ENCODE measurements at regions not wholly inside any gene's neighbourhood (a gene's known extent, or its start where the extent isn't known, plus 50 kb on each side); places are given as distances from the start of the nearest gene placed in this dataset.
"Not testable (repeated sequence)": the region's sequence is repeated elsewhere in the genome, so short reads cannot be mapped to it uniquely, and the experiment has no call there.

DNA sequence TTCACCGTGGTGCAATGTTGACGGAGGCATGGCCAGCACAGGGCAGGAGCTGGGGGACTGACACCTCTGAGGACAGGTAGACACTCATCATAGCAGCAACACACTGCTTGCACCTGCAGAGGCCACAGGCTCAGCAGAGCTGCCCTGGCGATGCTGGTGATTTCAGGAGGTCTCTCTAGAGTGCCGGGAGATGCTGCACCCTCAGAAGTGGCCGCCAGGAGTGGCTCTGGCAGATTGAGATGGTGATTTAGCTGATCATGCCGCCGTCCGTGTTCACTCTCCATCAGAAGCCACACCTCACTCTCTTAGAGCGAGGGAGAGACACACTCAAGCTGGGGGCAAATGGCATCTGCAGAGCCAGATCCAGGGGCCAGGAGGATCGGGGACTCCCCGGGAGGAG is 244.6 kb upstream of the SGCG start:
- TF ChIP-seq, protein P1, sequence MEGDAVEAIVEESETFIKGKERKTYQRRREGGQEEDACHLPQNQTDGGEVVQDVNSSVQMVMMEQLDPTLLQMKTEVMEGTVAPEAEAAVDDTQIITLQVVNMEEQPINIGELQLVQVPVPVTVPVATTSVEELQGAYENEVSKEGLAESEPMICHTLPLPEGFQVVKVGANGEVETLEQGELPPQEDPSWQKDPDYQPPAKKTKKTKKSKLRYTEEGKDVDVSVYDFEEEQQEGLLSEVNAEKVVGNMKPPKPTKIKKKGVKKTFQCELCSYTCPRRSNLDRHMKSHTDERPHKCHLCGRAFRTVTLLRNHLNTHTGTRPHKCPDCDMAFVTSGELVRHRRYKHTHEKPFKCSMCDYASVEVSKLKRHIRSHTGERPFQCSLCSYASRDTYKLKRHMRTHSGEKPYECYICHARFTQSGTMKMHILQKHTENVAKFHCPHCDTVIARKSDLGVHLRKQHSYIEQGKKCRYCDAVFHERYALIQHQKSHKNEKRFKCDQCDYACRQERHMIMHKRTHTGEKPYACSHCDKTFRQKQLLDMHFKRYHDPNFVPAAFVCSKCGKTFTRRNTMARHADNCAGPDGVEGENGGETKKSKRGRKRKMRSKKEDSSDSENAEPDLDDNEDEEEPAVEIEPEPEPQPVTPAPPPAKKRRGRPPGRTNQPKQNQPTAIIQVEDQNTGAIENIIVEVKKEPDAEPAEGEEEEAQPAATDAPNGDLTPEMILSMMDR (IDR thresholded peaks at IDR 0.05; ENCODE audit: control insufficient read depth, extremely low read depth, insufficient read depth), result no peak
- H3K4me3 ChIP-seq (ENCODE audit: low read depth, low read length), result no peak overlapping the region
- DNase-seq (ENCODE audit: low read depth), result no peak

DNA sequence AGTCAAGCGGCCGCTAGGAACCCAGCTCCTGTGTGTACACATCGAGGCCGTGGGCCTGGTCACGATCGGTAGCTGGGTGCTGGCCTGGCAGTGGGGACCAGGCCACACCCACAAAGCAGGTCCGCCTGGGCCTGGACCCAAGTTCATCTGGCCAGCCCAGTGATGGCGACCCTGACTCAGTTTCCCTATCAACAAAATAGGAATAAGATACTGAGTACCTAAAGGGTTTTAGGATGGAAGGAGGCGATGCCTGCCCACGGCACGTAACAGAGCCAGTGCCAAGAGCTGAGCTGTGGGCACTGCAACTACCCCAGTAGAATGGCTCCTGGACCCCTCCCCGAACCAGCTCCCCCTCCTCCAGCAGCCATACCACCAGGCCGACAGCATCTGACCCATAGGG is 243.5 kb upstream of the SGCG start:
- no peak for DNase-seq (ENCODE audit: low read depth)
- TF ChIP-seq, protein P1 (IDR thresholded peaks at IDR 0.05; ENCODE audit: control insufficient read depth, extremely low read depth, insufficient read depth), result no peak
- no peak overlapping the region for H3K4me3 ChIP-seq (ENCODE audit: low read depth, low read length)

DNA sequence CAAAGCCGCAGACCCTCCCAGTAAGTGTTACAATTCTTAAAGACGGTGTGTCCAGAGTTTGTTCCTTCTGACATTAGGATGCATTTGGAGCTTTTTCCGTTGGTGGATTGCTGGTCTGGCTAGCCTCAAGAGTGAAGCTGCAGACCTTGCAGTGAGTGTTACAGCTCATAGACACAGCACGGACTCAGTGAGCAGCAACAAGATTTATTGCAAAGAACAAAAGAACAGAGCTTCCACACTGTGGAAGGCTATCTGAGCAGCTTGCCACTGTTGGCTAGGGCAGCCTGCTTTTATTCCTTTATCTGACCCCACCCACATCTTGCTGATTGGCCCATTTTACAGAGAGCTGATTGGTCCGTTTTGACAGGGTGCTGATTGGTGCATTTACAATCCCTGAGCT is 242.8 kb upstream of the SGCG start:
- H3K4me3 ChIP-seq (ENCODE audit: low read depth, low read length), result no peak overlapping the region
- TF ChIP-seq, protein P1 (IDR thresholded peaks at IDR 0.05; ENCODE audit: control insufficient read depth, extremely low read depth, insufficient read depth), result no peak
- DNase-seq (ENCODE audit: low read depth), result no peak

DNA sequence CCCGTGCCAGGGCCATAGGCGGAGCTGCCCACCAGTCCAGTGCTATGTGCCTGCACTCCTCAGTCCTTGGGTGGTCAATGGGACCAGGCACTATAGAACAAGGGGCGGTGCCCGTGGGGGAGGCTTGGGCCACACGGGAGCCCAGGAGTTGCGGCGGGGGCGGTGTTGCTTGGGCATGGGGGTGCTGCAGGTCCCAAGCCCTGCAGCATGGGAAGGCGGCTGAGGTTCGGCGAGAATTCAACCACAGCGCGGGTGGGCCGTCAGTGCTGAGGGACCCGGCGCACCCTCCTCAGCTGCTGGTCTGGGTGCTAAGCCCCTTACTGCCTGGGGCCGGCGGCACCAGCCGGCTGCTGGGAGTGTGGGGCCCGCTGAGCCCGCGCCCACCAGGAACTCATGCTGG is 242.2 kb upstream of the SGCG start:
- H3K4me3 ChIP-seq (ENCODE audit: low read depth, low read length), result no peak overlapping the region
- TF ChIP-seq, protein P1 (IDR thresholded peaks at IDR 0.05; ENCODE audit: control insufficient read depth, extremely low read depth, insufficient read depth), result no peak
- no peak for DNase-seq (ENCODE audit: low read depth)

DNA sequence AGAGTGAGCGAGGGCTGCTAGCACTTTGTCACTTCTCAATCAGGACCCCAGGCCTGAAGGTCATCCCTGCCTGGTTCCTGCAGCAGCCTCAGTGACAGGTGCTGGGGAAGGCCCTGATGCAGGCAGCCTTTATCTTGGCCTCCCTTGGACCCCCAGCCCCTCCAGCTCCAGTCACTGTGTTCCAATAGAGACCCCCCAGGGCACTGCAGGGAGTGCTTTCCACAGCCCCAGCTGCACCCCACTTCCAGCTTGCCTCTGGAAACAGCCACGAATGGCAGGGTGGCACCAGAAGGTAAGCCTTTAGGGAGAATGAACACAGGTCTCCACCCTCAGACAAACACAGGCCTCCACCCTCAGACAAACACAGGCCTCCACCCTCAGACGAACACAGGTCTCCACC is 241.6 kb upstream of the SGCG start:
- TF ChIP-seq, protein P1 (IDR thresholded peaks at IDR 0.05; ENCODE audit: control insufficient read depth, extremely low read depth, insufficient read depth), result no peak
- no peak for DNase-seq (ENCODE audit: low read depth)
- H3K4me3 ChIP-seq (ENCODE audit: low read depth, low read length), result no peak overlapping the region

DNA sequence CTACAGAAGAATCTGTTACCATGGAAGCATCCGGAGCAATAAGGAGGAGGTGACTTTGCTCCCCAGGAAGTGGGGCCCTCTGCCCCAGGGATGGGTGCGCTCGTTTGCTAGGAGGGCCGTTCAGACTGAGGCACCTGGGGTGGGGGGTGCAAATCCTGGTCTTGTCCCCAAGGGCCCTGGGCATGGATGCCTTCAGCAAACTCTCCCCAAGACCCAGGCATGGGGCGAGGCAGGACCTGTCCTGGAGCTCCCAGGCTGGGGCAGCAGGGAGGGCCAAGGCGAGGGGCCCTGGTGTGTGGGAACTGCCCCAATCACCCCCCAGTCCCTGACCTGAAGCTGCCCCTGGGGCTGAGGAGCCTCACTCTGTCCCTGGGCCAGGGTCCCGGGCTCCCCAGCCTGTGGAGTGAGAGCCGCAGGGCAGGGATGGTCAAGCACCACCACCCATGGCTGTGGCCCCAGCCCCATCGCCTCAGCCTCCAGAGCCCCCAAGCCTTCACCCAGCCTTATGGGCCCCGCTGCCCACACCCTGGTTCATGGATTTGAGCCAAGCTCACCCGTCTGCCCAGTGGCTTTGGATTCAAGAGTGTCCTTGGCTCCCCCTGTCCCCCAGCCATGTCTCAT is 240.6 kb upstream of the SGCG start:
- no peak for DNase-seq (ENCODE audit: low read depth)
- H3K4me3 ChIP-seq (ENCODE audit: low read depth, low read length), result no peak overlapping the region
- TF ChIP-seq, protein P1 (IDR thresholded peaks at IDR 0.05; ENCODE audit: control insufficient read depth, extremely low read depth, insufficient read depth), result no peak

DNA sequence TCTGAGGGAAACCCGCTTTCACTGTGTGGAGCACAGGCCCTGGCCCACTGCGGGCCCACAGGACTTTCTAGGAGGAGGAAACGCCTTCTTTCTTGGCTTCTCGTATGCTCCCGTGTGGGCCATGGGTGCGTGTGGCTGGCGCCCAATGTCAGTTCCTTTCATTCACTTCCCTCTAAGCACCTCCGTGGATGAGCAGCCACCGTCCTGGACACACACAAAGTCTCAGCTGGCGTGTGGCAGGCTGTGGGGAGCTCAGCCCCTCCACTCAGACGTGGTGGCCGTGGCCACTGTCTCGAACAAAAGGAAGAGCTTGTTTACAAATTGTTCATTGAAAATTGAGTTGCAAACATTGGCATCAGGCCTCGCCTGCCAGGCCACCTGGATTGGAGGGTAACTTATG is 240.0 kb upstream of the SGCG start:
- TF ChIP-seq, protein P1 (IDR thresholded peaks at IDR 0.05; ENCODE audit: control insufficient read depth, extremely low read depth, insufficient read depth), result no peak
- DNase-seq (ENCODE audit: low read depth), result no peak
- no peak overlapping the region for H3K4me3 ChIP-seq (ENCODE audit: low read depth, low read length)

DNA sequence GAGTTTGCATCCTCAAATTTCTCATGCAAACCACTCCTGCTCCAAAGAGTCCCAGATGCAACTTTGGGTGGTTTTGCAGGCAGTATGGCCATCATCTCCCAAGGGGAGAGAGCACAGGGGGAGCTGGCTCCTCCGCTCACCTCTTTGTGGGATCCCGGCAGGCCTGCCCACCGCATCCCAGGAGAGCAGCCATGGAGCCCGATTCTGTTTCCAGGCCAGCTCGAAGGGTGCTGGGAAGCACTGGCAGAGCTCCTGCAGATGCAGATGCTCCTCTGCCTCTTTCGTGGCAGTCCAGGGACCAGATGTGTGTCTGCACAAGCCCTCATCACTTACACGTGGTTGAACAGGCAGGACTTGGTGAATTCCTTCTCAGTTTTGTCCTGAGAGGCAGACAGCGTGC is 239.3 kb upstream of the SGCG start:
- not testable (repeated sequence) for DNase-seq (ENCODE audit: low read depth); H3K4me3 ChIP-seq (ENCODE audit: low read depth, low read length)

DNA sequence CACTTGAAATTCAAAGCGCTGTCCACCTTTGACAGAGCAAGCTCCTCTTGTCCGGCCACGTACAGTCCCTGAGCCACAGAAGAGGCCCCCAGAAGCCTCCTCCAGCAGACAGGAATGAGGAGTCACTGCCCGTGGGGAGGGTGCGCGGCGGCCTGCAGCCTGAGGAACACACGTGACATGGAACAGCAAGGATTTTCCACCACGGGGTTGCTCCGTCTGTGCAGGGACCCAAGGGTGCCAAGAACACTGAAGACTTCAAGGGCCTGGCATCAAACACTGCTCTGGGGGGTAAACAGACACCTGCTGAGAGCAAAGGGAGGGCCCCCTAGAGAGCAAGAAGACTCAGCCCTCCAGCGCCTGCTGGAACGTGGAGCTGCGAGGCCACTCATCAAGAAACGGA is 237.9 kb upstream of the SGCG start:
- not testable (repeated sequence) for H3K4me3 ChIP-seq (ENCODE audit: low read depth, low read length); DNase-seq (ENCODE audit: low read depth)
